Medulla oblongata (tissue), 1 donor: ENCODE measurements at regions not wholly inside any gene's neighbourhood (a gene's known extent, or its start where the extent isn't known, plus 50 kb on each side); places are given as distances from the start of the nearest gene placed in this dataset.

Experiments used
- DNase-seq: peaks from one replicate; pipeline ENCODE4 v3.0.0-alpha.2; 2015; ENCODE audit errors: extremely low spot score

GRCh38 chr18:42632801-42633200 is 482.7 kb downstream of the RIT2 start:
- no peak for DNase-seq

GRCh38 chr18:42635378-42636048 is 480.0 kb downstream of the RIT2 start:
- peak; percentile 42 for DNase-seq

- DNase-seq: no peak
These were observed 479.2 kb downstream of the RIT2 start for GRCh38 chr18:42636309-42636708.

- DNase-seq: no peak
These were observed 475.3 kb downstream of the RIT2 start for GRCh38 chr18:42640160-42640559.

GRCh38 chr18:42641996-42642395 is 473.5 kb downstream of the RIT2 start:
- peak; percentile 47 for DNase-seq

GRCh38 chr18:42644729-42645131 is 470.8 kb downstream of the RIT2 start:
- no peak for DNase-seq

GRCh38 chr18:42649331-42650035 is 466.0 kb downstream of the RIT2 start:
- DNase-seq: no peak

GRCh38 chr18:42654556-42654955 is 460.9 kb downstream of the RIT2 start:
- no peak for DNase-seq

GRCh38 chr18:42657551-42657950 is 457.9 kb downstream of the RIT2 start:
- no peak for DNase-seq

- no peak for DNase-seq
These were observed 457.3 kb downstream of the RIT2 start for GRCh38 chr18:42658171-42658570.

- DNase-seq: no peak
These were observed 456.3 kb downstream of the RIT2 start for GRCh38 chr18:42659187-42659586.

GRCh38 chr18:42670860-42671259 is 444.6 kb downstream of the RIT2 start:
- no peak for DNase-seq

- DNase-seq: no peak
These were observed 439.7 kb downstream of the RIT2 start for GRCh38 chr18:42675810-42676209.

GRCh38 chr18:42683094-42683493 is 432.4 kb downstream of the RIT2 start:
- no peak for DNase-seq

GRCh38 chr18:42689310-42689709 is 426.2 kb downstream of the RIT2 start:
- DNase-seq: no peak
